Activated CD4-positive, alpha-beta memory T cell treated with anti-CD3 and anti-CD28 coated beads, Interleukin-2, amount 10 ng/mL, durations not matched to agents 7 days and 5 days (primary cell): ENCODE measurements at regions not wholly inside any gene's neighbourhood (a gene's known extent, or its start where the extent isn't known, plus 50 kb on each side); places are given as distances from the start of the nearest gene placed in this dataset.
"Not testable (repeated sequence)": the region's sequence is repeated elsewhere in the genome, so short reads cannot be mapped to it uniquely, and the experiment has no call there.

Source experiments
- CTCF ChIA-PET: fragments of 350-600 bp; sonication (Branson Sonifier 250); formaldehyde crosslinking; loops from one replicate; lab custom pipeline; 2021; ENCODE audit warnings: antibody characterized with exemption, inconsistent platforms; lab: Charles Lee
- POLR2A ChIA-PET: fragments of 350-600 bp; sonication (Branson Sonifier 250); formaldehyde crosslinking; loops from one replicate; lab custom pipeline; 2021; ENCODE audit warnings: antibody characterized with exemption; lab: Charles Lee
- DNase-seq: peaks from one replicate; pipeline ENCODE4 v3.0.0-alpha.2; 2020
- H3K27ac Mint-ChIP-seq: one replicate; pipeline ENCODE4 v1.8.0; 2021; ENCODE audit warnings: mild to moderate bottlenecking, mixed read lengths
- H3K27me3 Mint-ChIP-seq: one replicate; pipeline ENCODE4 v1.8.0; 2021; ENCODE audit warnings: mixed read lengths
- H3K36me3 Mint-ChIP-seq: one replicate; pipeline ENCODE4 v1.8.0; 2021; ENCODE audit warnings: low read depth, mixed read lengths
- H3K4me1 Mint-ChIP-seq: one replicate; pipeline ENCODE4 v1.8.0; 2021; ENCODE audit warnings: mixed read lengths
- H3K4me3 Mint-ChIP-seq: one replicate; pipeline ENCODE4 v1.8.0; 2021; ENCODE audit warnings: mild to moderate bottlenecking, mixed read lengths
- H3K9me3 Mint-ChIP-seq: one replicate; pipeline ENCODE4 v1.8.0; 2021; ENCODE audit warnings: mixed read lengths

- DNase-seq, result no peak
- Mint-ChIP-seq H3K4me1 (no peaks in the 10 kb centered on the region), H3K36me3 (no peaks in the 10 kb centered on the region), H3K27ac (no peak overlapping the region), H3K4me3 (no peak overlapping the region), H3K27me3 (no peaks in the 10 kb centered on the region), H3K9me3 (peaks cover 3% of the 10 kb centered on the region)
- ChIA-PET POLR2A (no interaction called here), CTCF (no interaction called here)
Measured at GRCh38 chr4:115491686-115492085, 378.3 kb upstream of the NDST4 start.

- H3K4me3 Mint-ChIP-seq, result no peak overlapping the region
- CTCF ChIA-PET, result no interaction called here
- POLR2A ChIA-PET, result no interaction called here
- H3K36me3 Mint-ChIP-seq, result no peaks in the 10 kb centered on the region
- no peaks in the 10 kb centered on the region for H3K27me3 Mint-ChIP-seq
- no peak for DNase-seq
- H3K27ac Mint-ChIP-seq, result no peak overlapping the region
- peaks cover 3% of the 10 kb centered on the region for H3K9me3 Mint-ChIP-seq
- H3K4me1 Mint-ChIP-seq, result no peaks in the 10 kb centered on the region
Measured at GRCh38 chr4:115489279-115489678, 375.9 kb upstream of the NDST4 start.

- DNase-seq, result no peak
- ChIA-PET CTCF (no interaction called here), POLR2A (no interaction called here)
- H3K27ac Mint-ChIP-seq, result no peak overlapping the region
- H3K27me3 Mint-ChIP-seq, result no peaks in the 10 kb centered on the region
- no peak overlapping the region for H3K4me3 Mint-ChIP-seq
- H3K36me3 Mint-ChIP-seq, result no peaks in the 10 kb centered on the region
- H3K4me1 Mint-ChIP-seq, result no peaks in the 10 kb centered on the region
- peaks cover 3% of the 10 kb centered on the region for H3K9me3 Mint-ChIP-seq
Measured at GRCh38 chr4:115485402-115485801, 372.0 kb upstream of the NDST4 start.

- DNase-seq, result no peak
- Mint-ChIP-seq H3K4me1 (no peaks in the 10 kb centered on the region), H3K27me3 (no peaks in the 10 kb centered on the region), H3K36me3 (no peaks in the 10 kb centered on the region), H3K9me3 (peaks cover 3% of the 10 kb centered on the region), H3K4me3 (no peak overlapping the region), H3K27ac (no peak overlapping the region)
- ChIA-PET POLR2A (no interaction called here), CTCF (no interaction called here)
Measured at GRCh38 chr4:115484479-115484878, 371.1 kb upstream of the NDST4 start.

GRCh38 chr4:115470763-115471162 is 357.3 kb upstream of the NDST4 start:
- H3K4me1 Mint-ChIP-seq, result no peaks in the 10 kb centered on the region
- ChIA-PET CTCF (no interaction called here), POLR2A (no interaction called here)
- no peak overlapping the region for H3K27ac Mint-ChIP-seq
- no peaks in the 10 kb centered on the region for H3K27me3 Mint-ChIP-seq
- H3K9me3 Mint-ChIP-seq, result no peaks in the 10 kb centered on the region
- no peaks in the 10 kb centered on the region for H3K36me3 Mint-ChIP-seq
- no peak for DNase-seq
- H3K4me3 Mint-ChIP-seq, result no peak overlapping the region

GRCh38 chr4:115459301-115459700 is 345.9 kb upstream of the NDST4 start:
- H3K27me3 Mint-ChIP-seq, H3K4me1 Mint-ChIP-seq, POLR2A ChIA-PET, H3K36me3 Mint-ChIP-seq, H3K27ac Mint-ChIP-seq, H3K4me3 Mint-ChIP-seq, DNase-seq, CTCF ChIA-PET, H3K9me3 Mint-ChIP-seq: not testable (repeated sequence)

GRCh38 chr4:115456231-115456630 is 342.8 kb upstream of the NDST4 start:
- CTCF ChIA-PET, result no interaction called here
- H3K27me3 Mint-ChIP-seq, result no peaks in the 10 kb centered on the region
- no peak for DNase-seq
- H3K9me3 Mint-ChIP-seq, result no peaks in the 10 kb centered on the region
- no peak overlapping the region for H3K4me3 Mint-ChIP-seq
- H3K4me1 Mint-ChIP-seq, result no peaks in the 10 kb centered on the region
- no peak overlapping the region for H3K27ac Mint-ChIP-seq
- POLR2A ChIA-PET, result no interaction called here
- no peaks in the 10 kb centered on the region for H3K36me3 Mint-ChIP-seq

GRCh38 chr4:115454228-115454627 is 340.8 kb upstream of the NDST4 start:
- Mint-ChIP-seq H3K4me1 (no peaks in the 10 kb centered on the region), H3K9me3 (no peaks in the 10 kb centered on the region), H3K36me3 (no peaks in the 10 kb centered on the region), H3K27ac (no peak overlapping the region), H3K27me3 (no peaks in the 10 kb centered on the region), H3K4me3 (no peak overlapping the region)
- ChIA-PET CTCF (no interaction called here), POLR2A (no interaction called here)
- no peak for DNase-seq

- H3K27ac Mint-ChIP-seq, result no peak overlapping the region
- no peaks in the 10 kb centered on the region for H3K9me3 Mint-ChIP-seq
- no peak overlapping the region for H3K4me3 Mint-ChIP-seq
- CTCF ChIA-PET, result no interaction called here
- POLR2A ChIA-PET, result no interaction called here
- no peaks in the 10 kb centered on the region for H3K36me3 Mint-ChIP-seq
- H3K27me3 Mint-ChIP-seq, result no peaks in the 10 kb centered on the region
- H3K4me1 Mint-ChIP-seq, result no peaks in the 10 kb centered on the region
- no peak for DNase-seq
Measured at GRCh38 chr4:115453416-115453815, 340.0 kb upstream of the NDST4 start.

GRCh38 chr4:115452229-115452628 is 338.8 kb upstream of the NDST4 start:
- POLR2A ChIA-PET, H3K4me3 Mint-ChIP-seq, DNase-seq, H3K4me1 Mint-ChIP-seq, H3K9me3 Mint-ChIP-seq, H3K27ac Mint-ChIP-seq, H3K27me3 Mint-ChIP-seq, H3K36me3 Mint-ChIP-seq, CTCF ChIA-PET: not testable (repeated sequence)

GRCh38 chr4:115437739-115438138 is 324.3 kb upstream of the NDST4 start:
- Mint-ChIP-seq H3K4me1 (no peaks in the 10 kb centered on the region), H3K27ac (no peak overlapping the region), H3K36me3 (no peaks in the 10 kb centered on the region), H3K4me3 (no peak overlapping the region), H3K27me3 (no peaks in the 10 kb centered on the region), H3K9me3 (no peaks in the 10 kb centered on the region)
- ChIA-PET POLR2A (no interaction called here), CTCF (no interaction called here)
- DNase-seq, result no peak

GRCh38 chr4:115433491-115433890 is 320.1 kb upstream of the NDST4 start:
- H3K36me3 Mint-ChIP-seq, result no peaks in the 10 kb centered on the region
- no peaks in the 10 kb centered on the region for H3K27me3 Mint-ChIP-seq
- H3K4me1 Mint-ChIP-seq, result no peaks in the 10 kb centered on the region
- ChIA-PET CTCF (no interaction called here), POLR2A (no interaction called here)
- H3K4me3 Mint-ChIP-seq, result no peak overlapping the region
- no peak for DNase-seq
- no peaks in the 10 kb centered on the region for H3K9me3 Mint-ChIP-seq
- no peak overlapping the region for H3K27ac Mint-ChIP-seq

- ChIA-PET CTCF (no interaction called here), POLR2A (no interaction called here)
- Mint-ChIP-seq H3K4me3 (no peak overlapping the region), H3K9me3 (no peaks in the 10 kb centered on the region), H3K27me3 (no peaks in the 10 kb centered on the region), H3K4me1 (no peaks in the 10 kb centered on the region), H3K36me3 (no peaks in the 10 kb centered on the region), H3K27ac (no peak overlapping the region)
- DNase-seq, result no peak
Measured at GRCh38 chr4:115430024-115430423, 316.6 kb upstream of the NDST4 start.

GRCh38 chr4:115428455-115428854 is 315.0 kb upstream of the NDST4 start:
- CTCF ChIA-PET, result no interaction called here

GRCh38 chr4:115424852-115425251 is 311.4 kb upstream of the NDST4 start:
- H3K9me3 Mint-ChIP-seq, result no peaks in the 10 kb centered on the region
- DNase-seq, result no peak
- H3K36me3 Mint-ChIP-seq, result no peaks in the 10 kb centered on the region
- no peaks in the 10 kb centered on the region for H3K27me3 Mint-ChIP-seq
- no peak overlapping the region for H3K27ac Mint-ChIP-seq
- no peak overlapping the region for H3K4me3 Mint-ChIP-seq
- POLR2A ChIA-PET, result no interaction called here
- CTCF ChIA-PET, result no interaction called here
- no peaks in the 10 kb centered on the region for H3K4me1 Mint-ChIP-seq

More at GRCh38 chr4:115428455-115428854, 315.0 kb upstream of the NDST4 start:
- Mint-ChIP-seq H3K9me3 (no peaks in the 10 kb centered on the region), H3K27me3 (no peaks in the 10 kb centered on the region), H3K36me3 (no peaks in the 10 kb centered on the region), H3K4me1 (no peaks in the 10 kb centered on the region), H3K27ac (no peak overlapping the region), H3K4me3 (no peak overlapping the region)
- DNase-seq, result no peak
- POLR2A ChIA-PET, result no interaction called here
